ENCODE measurements at regions not wholly inside any gene's neighbourhood (a gene's known extent, or its start where the extent isn't known, plus 50 kb on each side); places are given as distances from the start of the nearest gene placed in this dataset.
"Not testable (repeated sequence)": the region's sequence is repeated elsewhere in the genome, so short reads cannot be mapped to it uniquely, and the experiment has no call there.

DNA sequence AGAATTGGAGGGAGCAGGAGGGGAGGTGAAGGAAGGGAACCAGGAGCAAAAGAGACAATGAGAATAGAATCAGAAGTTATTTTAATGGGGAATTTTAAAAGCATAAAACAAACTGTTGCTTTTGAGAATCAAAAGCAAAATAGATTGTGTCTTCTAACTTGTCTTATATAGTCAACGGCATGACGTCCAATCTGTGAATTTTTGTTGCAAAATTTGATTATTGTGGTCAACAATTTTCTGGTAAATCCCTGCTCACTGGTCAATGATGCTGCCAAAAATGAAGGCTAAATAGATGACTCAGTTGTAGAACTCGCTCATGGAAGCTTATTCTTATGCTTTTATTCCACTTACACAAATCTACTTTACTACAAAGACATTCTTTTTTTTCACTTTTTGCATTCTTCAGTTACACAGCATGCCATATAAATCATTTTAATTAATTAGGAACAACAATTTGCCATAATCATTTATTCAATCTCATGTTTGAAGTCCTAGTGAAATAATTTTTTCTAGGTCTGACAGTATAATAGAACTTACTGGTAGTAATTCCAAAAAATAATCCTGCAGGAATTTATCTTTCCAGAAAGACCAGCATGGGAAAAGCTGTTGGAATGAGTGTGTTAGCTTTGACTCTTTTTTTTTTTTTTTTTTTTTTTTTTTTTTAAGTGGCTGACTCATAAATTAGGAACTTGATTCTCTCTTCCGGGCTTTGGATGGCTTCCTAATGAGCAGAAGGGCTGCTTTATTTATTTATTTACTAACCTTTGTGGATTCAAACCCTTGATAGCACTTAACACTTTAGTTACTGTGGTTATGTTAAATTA, 256.9 kb downstream of the SPRY2 start:
- Mint-ChIP-seq H3K4me1 (no peaks in the 10 kb centered on the region), H3K36me3 (ENCODE audit: low read depth) (no peaks in the 10 kb centered on the region), H3K27me3 (no peaks in the 10 kb centered on the region), H3K27ac (no peak overlapping the region), H3K9me3 (ENCODE audit: low read depth) (no peaks in the 10 kb centered on the region), H3K4me3 (no peak overlapping the region)
- DNase-seq (no peak), ATAC-seq (no peak)
- ChIA-PET POLR2A (no interaction called here), CTCF (no interaction called here)
- intact Hi-C loops (cut with DNase I, micrococcal nuclease), result no loop called here

DNA sequence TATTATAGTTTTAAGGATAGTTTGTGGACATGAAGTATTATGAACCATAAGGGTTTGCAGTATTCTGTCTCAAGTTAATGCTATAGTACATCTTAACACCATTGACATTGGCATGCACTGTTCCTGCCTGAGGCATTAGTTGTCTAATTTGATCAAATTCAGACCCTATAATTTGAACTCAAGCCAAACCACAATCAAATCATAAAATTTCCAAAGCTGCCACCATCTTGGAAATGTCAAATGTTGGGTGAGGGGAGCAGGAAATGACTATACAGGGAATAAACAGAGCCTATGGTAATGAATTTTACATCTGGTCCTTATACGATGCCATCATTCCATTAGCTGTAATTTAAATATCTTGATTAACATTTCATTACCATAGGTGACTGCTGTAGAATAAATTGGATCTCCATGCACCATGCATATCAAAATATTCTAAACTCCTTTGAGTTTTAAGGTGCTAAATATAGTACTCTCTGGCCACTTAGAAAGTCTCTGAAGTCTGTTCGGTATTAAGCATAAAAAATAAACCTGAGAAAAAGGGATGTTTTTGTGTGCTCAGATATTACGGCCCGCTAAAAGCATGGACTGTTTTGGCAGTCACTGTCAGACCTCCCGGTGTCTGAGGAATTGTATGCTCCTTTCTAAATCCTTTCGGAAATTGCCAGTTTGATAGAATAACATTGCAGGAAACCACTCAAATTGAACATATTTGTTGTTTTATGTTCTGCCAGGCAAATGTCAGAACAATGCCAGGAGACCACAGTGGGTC, 257.7 kb downstream of the SPRY2 start:
- H3K27ac Mint-ChIP-seq, result no peak overlapping the region
- DNase-seq, result no peak
- intact Hi-C loops (cut with DNase I, micrococcal nuclease), result no loop called here
- H3K36me3 Mint-ChIP-seq (ENCODE audit: low read depth), result no peaks in the 10 kb centered on the region
- no peak for ATAC-seq
- ChIA-PET CTCF (no interaction called here), POLR2A (no interaction called here)
- no peaks in the 10 kb centered on the region for H3K27me3 Mint-ChIP-seq
- no peak overlapping the region for H3K4me3 Mint-ChIP-seq
- H3K4me1 Mint-ChIP-seq, result no peaks in the 10 kb centered on the region
- no peaks in the 10 kb centered on the region for H3K9me3 Mint-ChIP-seq (ENCODE audit: low read depth)

DNA sequence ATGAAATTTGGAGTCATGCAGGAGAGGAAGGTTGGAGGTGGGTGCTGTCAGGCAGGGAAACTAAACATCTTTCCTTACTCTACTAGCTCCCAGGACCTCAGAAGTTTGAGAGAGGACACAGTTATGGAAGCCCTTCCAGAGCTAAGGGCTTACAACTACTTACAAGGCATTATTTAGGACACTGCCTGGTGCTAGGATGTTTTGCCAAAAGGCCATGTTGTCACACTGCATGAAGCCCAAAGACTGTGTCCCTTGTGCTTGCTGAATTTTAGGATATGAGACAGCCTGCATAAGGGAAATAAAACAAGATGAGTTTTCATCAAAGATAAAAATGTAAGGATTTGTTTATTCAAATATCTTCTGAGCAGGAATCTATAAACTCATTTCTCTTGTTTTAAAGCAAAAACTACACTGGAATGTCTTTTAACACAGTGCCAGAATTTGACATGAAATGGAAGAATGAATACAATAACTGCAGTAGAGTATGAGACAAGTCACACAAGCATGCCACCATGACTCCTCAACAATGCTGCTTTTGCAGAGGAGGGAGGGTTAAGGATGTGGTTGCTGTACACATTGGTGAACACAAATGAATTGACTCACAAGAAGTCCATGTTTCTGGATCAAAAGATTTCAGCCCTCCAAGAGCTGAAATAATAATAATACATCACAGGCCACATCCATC, 258.4 kb downstream of the SPRY2 start:
- ChIA-PET POLR2A (no interaction called here), CTCF (interaction anchor here (0.6 kb wide), 1 partner anchor 360 kb away, joined by 3 read pairs; no protein-coding TSS in a partner anchor)
- H3K27me3 Mint-ChIP-seq, result no peaks in the 10 kb centered on the region
- DNase-seq, result no peak
- no peaks in the 10 kb centered on the region for H3K36me3 Mint-ChIP-seq (ENCODE audit: low read depth)
- H3K4me1 Mint-ChIP-seq, result no peaks in the 10 kb centered on the region
- no peak overlapping the region for H3K4me3 Mint-ChIP-seq
- no peaks in the 10 kb centered on the region for H3K9me3 Mint-ChIP-seq (ENCODE audit: low read depth)
- ATAC-seq, result no peak
- intact Hi-C loops (cut with DNase I, micrococcal nuclease), result no loop called here
- no peak overlapping the region for H3K27ac Mint-ChIP-seq

DNA sequence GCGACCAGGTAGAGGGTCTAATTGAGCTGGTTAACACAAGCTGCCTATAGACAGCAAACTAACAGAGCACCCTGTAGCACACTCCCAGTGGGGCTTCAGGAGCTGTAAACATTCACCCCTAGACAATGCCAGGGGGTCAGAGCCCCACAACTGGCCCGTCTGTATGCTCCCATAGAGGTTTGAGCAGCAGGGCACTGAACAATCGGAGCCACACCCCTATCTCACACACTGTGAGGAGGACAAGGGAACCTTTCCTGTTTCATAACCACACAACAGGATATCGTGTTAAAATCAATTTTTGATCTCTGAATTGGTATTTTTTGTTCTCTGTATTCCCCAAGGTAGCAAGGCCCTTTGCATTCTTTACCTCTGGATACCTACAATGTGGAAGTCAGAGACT, 266.1 kb downstream of the SPRY2 start:
- intact Hi-C loops (cut with DNase I, micrococcal nuclease), result no loop called here
- Mint-ChIP-seq H3K36me3 (ENCODE audit: low read depth) (no peaks in the 10 kb centered on the region), H3K27me3 (no peaks in the 10 kb centered on the region), H3K4me3 (no peak overlapping the region), H3K9me3 (ENCODE audit: low read depth) (peaks cover 2% of the 10 kb centered on the region), H3K4me1 (no peaks in the 10 kb centered on the region), H3K27ac (no peak overlapping the region)
- ATAC-seq (no peak), DNase-seq (no peak)
- CTCF ChIA-PET, result no interaction called here
- POLR2A ChIA-PET, result no interaction called here

DNA sequence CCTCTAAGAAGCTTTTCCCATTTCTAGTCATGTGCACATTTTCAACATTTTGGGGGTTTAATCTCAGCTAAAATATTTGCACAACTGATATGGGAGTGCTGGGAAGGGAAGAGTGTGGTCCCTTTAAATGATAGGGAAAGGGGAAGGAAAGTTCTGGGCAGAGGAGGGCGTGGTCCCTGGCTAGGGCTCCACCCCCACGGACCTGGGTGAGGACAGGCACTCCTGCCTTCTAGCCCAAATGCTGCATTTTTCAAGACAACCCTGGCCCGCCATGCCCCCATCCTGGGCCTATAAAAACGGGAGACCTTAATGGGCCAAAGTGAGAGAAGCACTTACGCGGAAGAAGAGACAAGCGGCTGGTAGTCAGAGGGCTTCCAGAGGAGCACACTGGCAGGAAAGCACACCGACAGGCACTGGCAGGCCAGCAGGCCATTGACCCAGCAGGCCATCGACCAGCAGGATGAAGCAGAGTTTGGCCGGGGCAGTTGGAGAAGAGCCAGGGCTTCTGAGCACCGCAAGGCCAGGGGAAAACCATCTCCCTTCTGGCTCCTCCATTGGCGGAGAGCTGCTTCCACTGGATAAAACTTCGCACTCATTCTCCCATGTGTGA, 266.7 kb downstream of the SPRY2 start:
- CTCF ChIA-PET, result no interaction called here
- DNase-seq, result no peak
- no peak overlapping the region for H3K4me3 Mint-ChIP-seq
- intact Hi-C loops (cut with DNase I, micrococcal nuclease), result no loop called here
- no peaks in the 10 kb centered on the region for H3K27me3 Mint-ChIP-seq
- no peak for ATAC-seq
- H3K4me1 Mint-ChIP-seq, result no peaks in the 10 kb centered on the region
- H3K27ac Mint-ChIP-seq, result no peak overlapping the region
- H3K9me3 Mint-ChIP-seq (ENCODE audit: low read depth), result peaks cover 2% of the 10 kb centered on the region
- no peaks in the 10 kb centered on the region for H3K36me3 Mint-ChIP-seq (ENCODE audit: low read depth)
- POLR2A ChIA-PET, result no interaction called here

DNA sequence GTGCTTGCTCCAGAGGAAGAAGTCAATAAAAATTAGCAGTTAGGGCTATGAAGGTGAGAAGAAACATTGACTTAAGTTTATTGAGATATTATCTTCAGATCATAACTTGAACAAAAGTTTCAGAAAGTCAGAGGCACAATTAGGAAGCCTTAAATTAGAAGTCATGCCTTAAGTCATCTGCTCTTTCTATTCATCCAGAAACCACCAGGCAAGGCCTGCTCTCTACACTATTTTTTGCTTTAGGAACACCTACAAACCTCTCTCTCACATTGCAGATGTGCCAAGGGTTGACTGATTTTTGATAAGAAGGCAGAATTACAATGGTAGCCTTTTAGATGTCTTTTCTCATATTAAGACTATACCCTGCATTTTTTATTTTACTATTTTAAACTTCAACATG, 268.7 kb downstream of the SPRY2 start:
- Mint-ChIP-seq H3K4me3 (no peak overlapping the region), H3K36me3 (ENCODE audit: low read depth) (no peaks in the 10 kb centered on the region), H3K27me3 (no peaks in the 10 kb centered on the region), H3K27ac (no peak overlapping the region), H3K9me3 (ENCODE audit: low read depth) (peaks cover 2% of the 10 kb centered on the region), H3K4me1 (no peaks in the 10 kb centered on the region)
- ATAC-seq (no peak), DNase-seq (no peak)
- ChIA-PET CTCF (interaction anchor here (1.0 kb wide), 1 partner anchor 246 kb away, joined by 3 read pairs; no protein-coding TSS in a partner anchor), POLR2A (no interaction called here)
- intact Hi-C loops (cut with DNase I, micrococcal nuclease), result no loop called here

DNA sequence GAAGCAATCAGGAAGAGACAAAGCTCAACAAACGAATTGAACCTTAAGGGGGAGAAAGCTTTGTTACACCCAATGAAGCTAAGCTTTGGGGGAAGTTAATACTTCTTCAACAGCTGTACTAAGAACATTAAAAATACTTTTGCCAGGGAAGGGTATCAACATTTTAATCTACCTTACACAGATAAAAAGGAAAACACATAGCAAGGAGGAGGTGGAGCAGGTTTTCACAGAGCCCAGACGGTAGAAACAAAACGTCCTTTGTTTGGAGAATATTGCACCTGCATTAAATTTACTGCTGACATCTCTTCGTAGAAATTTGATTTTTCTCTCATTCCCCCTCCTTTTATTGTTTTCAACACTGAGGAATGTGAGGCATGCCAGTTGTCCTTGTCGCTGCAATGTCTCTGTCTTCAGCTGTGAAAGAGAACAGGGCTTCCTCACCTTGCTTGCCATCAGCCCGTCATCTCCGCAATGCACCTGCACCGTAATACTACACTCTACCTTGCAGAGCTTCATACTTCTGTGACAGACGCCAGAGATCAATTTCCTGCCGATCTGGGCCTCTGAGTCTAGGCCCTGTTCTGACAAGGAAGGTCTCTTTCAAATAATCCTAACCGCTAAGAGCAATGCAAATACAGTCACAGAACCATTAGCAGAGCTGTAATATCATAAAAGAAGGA, 270.8 kb downstream of the SPRY2 start:
- Mint-ChIP-seq H3K4me3 (no peak overlapping the region), H3K4me1 (no peaks in the 10 kb centered on the region), H3K27me3 (no peaks in the 10 kb centered on the region), H3K9me3 (ENCODE audit: low read depth) (peaks cover 2% of the 10 kb centered on the region), H3K27ac (no peak overlapping the region), H3K36me3 (ENCODE audit: low read depth) (no peaks in the 10 kb centered on the region)
- intact Hi-C loops (cut with DNase I, micrococcal nuclease), result no loop called here
- DNase-seq (no peak), ATAC-seq (no peak)
- CTCF ChIA-PET, result interaction anchor here (0.7 to 1.0 kb wide), 2 partner anchors 10 to 130 kb away, joined by 3 read pairs; no protein-coding TSS in a partner anchor
- POLR2A ChIA-PET, result no interaction called here

DNA sequence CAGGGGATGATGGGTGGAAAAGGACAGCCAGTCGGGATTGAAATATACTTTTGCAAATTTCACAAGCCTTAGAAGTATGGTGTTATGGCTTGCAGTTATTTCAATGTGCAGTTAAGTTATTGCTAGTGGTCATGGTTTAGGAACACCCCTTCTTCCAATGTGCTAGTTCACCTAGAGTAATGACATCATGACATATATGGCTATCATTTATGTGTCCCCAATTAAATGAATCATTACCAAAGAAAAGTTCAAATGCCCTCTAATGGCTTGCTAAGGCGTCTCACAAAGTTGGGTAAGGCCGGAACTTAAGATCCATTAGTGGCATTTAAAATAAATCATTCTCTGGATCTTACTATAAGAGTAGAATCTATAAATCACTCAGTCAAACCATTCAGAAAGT, 271.6 kb downstream of the SPRY2 start:
- H3K27me3 Mint-ChIP-seq, result no peaks in the 10 kb centered on the region

DNA sequence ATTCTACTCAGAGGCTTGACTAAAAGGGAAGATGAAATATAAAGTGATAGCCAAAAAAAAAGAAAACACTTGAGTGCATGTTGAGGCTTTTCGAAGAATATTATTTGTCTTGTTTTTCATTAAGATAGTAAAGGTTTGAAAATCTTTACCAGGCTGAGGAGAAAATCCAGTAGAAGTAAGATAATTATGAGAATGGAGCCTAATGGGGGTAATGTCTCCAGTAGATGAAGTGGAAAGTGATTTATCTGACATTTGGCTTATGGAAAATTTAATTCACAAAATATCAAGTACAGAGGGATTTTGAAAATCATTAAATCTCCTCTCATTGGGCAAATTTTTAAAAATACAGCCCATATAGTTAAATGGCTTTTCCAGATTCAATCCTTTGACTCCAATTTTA, 274.9 kb downstream of the SPRY2 start:
- ChIA-PET CTCF (no interaction called here), POLR2A (no interaction called here)
- no peak for ATAC-seq
- Mint-ChIP-seq H3K9me3 (ENCODE audit: low read depth) (no peaks in the 10 kb centered on the region), H3K27me3 (no peaks in the 10 kb centered on the region), H3K27ac (no peak overlapping the region), H3K36me3 (ENCODE audit: low read depth) (no peaks in the 10 kb centered on the region), H3K4me3 (no peak overlapping the region), H3K4me1 (no peaks in the 10 kb centered on the region)
- DNase-seq, result no peak
- intact Hi-C loops (cut with DNase I, micrococcal nuclease), result no loop called here

More for the DNA sequence above, 271.6 kb downstream of the SPRY2 start:
- Mint-ChIP-seq H3K9me3 (ENCODE audit: low read depth) (no peaks in the 10 kb centered on the region), H3K4me3 (no peak overlapping the region), H3K36me3 (ENCODE audit: low read depth) (no peaks in the 10 kb centered on the region), H3K27ac (no peak overlapping the region), H3K4me1 (no peaks in the 10 kb centered on the region)
- ATAC-seq (no peak), DNase-seq (no peak)
- POLR2A ChIA-PET, result no interaction called here
- intact Hi-C loops (cut with DNase I, micrococcal nuclease), result no loop called here
- CTCF ChIA-PET, result interaction anchor here (0.7 kb wide), 1 partner anchor 653 kb away, joined by 3 read pairs; no protein-coding TSS in a partner anchor

DNA sequence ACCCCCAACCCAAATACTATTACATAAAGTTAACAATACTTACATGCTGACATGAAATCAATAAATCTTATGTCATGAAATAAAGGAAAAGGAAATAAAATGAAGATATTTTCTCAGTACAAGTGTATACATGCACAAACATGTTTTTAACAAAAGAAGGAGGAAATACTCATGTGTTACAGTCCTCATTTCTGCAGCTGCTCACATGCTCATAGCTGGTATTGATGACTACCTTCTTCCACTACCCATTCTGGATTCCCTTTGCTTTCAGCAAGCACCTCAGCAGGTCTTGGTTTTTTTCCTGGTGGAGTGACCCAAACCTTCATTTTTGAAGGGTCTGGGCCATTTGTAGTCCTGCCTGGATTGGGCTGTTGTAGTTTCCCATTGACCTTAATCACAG, 278.5 kb downstream of the SPRY2 start:
- H3K4me1 Mint-ChIP-seq; H3K9me3 Mint-ChIP-seq (ENCODE audit: low read depth); intact Hi-C loops (cut with DNase I, micrococcal nuclease); H3K4me3 Mint-ChIP-seq; H3K36me3 Mint-ChIP-seq (ENCODE audit: low read depth); CTCF ChIA-PET; H3K27me3 Mint-ChIP-seq; POLR2A ChIA-PET; ATAC-seq; DNase-seq; H3K27ac Mint-ChIP-seq: not testable (repeated sequence)

DNA sequence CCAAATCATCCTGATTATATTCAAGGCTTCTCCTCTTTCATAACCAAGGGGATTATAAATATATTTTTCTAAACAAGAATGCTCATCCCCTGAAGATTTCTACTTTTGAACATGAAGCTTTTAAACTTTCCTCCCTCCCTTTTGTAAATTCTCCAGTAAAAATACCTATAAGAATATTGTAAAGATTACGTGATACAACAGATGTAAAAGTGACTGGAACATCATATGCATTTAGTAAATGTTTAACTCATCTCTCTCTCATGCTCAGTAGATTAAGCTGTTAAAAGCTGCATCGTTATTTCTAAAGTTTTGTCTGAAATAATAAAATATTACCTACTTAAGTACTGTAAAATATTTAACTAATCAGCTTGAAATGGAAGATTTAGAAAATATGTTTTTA, 281.1 kb downstream of the SPRY2 start:
- no peak for DNase-seq
- no peaks in the 10 kb centered on the region for H3K27me3 Mint-ChIP-seq
- ChIA-PET CTCF (interaction anchor here (0.6 to 1.3 kb wide), 2 partner anchors 10 to 409 kb away, joined by 3 read pairs; no protein-coding TSS in a partner anchor), POLR2A (no interaction called here)
- no peaks in the 10 kb centered on the region for H3K9me3 Mint-ChIP-seq (ENCODE audit: low read depth)
- peaks cover 2% of the 10 kb centered on the region for H3K4me1 Mint-ChIP-seq
- ATAC-seq, result no peak
- H3K4me3 Mint-ChIP-seq, result no peak overlapping the region
- no peak overlapping the region for H3K27ac Mint-ChIP-seq
- intact Hi-C loops (cut with DNase I, micrococcal nuclease), result no loop called here
- H3K36me3 Mint-ChIP-seq (ENCODE audit: low read depth), result no peaks in the 10 kb centered on the region
